BLaER1 (cell line): ENCODE measurements at regions not wholly inside any gene's neighbourhood (a gene's known extent, or its start where the extent isn't known, plus 50 kb on each side); places are given as distances from the start of the nearest gene placed in this dataset.

Source experiments
- H3K27ac ChIP-seq: shearing (Covaris generic); formaldehyde crosslinking; 2 replicates; pipeline ENCODE4 v1.8.1; 2022
- H3K27me3 ChIP-seq: shearing (Covaris generic); formaldehyde crosslinking; 2 replicates; pipeline ENCODE4 v1.8.1; 2022
- H3K36me3 ChIP-seq: shearing (Covaris generic); formaldehyde crosslinking; 2 replicates; pipeline ENCODE4 v1.8.1; 2022
- H3K4me1 ChIP-seq: shearing (Covaris generic); formaldehyde crosslinking; 2 replicates; pipeline ENCODE4 v1.8.1; 2022
- H3K4me2 ChIP-seq: shearing (Covaris generic); formaldehyde crosslinking; 2 replicates; pipeline ENCODE4 v1.8.1; 2022
- H3K4me3 ChIP-seq: shearing (Covaris generic); formaldehyde crosslinking; 2 replicates; pipeline ENCODE4 v1.8.1; 2022
- H3K9ac ChIP-seq: shearing (Covaris generic); formaldehyde crosslinking; 2 replicates; pipeline ENCODE4 v1.8.1; 2022
- H3K9me3 ChIP-seq: shearing (Covaris generic); formaldehyde crosslinking; 2 replicates; pipeline ENCODE4 v1.8.1; 2022
- H4K20me1 ChIP-seq: shearing (Covaris generic); formaldehyde crosslinking; 2 replicates; pipeline ENCODE4 v1.8.1; 2022
- Cebpa-rat ChIP-seq: shearing (Covaris generic); IDR thresholded peaks from 2 replicates; pipeline ENCODE4 v1.8.1; 2022

DNA sequence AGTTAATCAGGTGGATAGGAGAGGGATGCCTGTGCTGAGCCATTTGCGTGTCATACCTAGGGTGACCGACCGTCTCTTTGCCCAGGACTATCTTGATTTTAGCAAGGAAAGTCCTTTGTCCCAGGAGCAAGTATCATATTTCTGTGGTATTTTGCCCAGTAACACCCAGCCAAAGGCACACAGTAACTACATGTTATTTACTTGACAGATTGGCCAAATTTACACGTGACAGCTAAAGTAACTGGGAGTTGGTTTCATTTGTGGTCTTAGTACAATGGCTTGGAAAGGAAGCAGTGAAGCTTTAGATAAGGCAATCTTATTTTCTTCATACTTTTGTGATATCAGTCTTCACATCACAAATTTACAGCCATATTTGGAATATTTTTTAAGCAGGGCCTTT lies 142.1 kb downstream of the JCAD start:
- Histone ChIP-seq H3K27ac (no peak overlapping the region), H3K9me3 (no peaks in the 10 kb centered on the region), H3K4me3 (no peak overlapping the region), H4K20me1 (no peaks in the 10 kb centered on the region), H3K27me3 (no peaks in the 10 kb centered on the region), H3K4me2 (no peak overlapping the region), H3K4me1 (peaks cover 16% of the 10 kb centered on the region), H3K9ac (no peak overlapping the region), H3K36me3 (no peaks in the 10 kb centered on the region)
- TF ChIP-seq Cebpa-rat = no peak

DNA sequence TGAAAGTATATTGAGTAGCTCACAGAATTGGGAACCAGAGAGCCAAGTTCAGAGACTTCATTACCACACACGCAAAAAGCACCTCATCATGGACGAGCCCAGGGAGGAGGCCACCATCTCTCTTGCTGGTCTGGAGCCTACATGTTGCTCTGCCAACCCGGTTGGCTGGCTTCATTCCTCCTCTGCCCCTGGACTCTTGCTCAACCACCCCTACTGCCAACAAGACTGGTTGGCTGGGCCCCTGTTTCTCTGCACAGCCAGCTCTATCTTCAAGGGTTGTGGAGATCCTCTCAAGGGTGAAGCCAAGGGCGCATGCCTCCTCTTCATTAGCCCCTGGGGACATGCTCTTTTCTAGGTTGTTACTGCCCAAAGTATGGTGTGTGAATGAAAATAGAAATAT lies 142.7 kb downstream of the JCAD start:
- no peak overlapping the region for H3K9ac ChIP-seq
- TF ChIP-seq Cebpa-rat = no peak
- no peak overlapping the region for H3K4me3 ChIP-seq
- H3K9me3 ChIP-seq = no peaks in the 10 kb centered on the region
- H3K36me3 ChIP-seq = no peaks in the 10 kb centered on the region
- H3K4me1 ChIP-seq = peaks cover 10% of the 10 kb centered on the region
- no peak overlapping the region for H3K4me2 ChIP-seq
- no peaks in the 10 kb centered on the region for H3K27me3 ChIP-seq
- no peak overlapping the region for H3K27ac ChIP-seq
- H4K20me1 ChIP-seq = no peaks in the 10 kb centered on the region

DNA sequence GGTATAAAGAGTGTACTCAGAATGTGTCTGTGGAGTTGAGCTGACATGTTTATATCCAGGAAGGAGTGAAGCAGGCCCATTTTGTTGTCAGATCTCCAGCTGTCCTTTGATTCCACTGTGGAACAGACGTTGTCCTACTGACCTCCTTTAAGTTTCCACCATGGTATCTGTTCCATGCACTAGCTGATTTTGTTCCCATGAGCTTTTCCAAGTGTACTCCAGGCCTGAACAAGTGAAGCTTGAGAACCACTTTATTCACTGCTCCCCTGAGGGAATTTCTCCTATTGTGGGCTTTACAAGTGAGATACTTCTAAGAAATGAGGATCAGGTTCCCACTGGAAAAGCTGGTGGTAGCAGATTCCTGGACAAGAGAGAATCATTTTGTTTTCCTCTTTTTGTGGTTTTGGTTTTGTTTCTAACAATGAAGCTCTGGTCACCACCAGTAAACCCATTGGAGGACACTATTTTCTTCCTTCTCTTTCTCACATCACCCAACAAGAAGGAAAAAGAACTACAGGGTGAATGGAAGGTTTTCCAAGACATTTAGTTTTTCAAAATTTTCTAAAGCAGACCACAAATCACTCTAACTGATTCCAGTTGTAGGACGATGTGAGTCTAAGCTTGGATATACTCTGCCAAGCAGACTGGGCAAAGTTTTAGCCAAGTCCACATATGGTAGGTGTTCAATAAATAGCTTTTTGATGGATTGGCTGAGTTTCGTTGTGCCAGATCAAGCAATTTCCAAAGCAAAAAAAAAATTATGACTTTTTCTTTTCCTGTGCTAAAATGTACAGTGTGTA lies 144.2 kb downstream of the JCAD start:
- Histone ChIP-seq H3K4me2 (no peak overlapping the region), H3K9me3 (no peaks in the 10 kb centered on the region), H3K27me3 (no peaks in the 10 kb centered on the region), H3K4me1 (no peaks in the 10 kb centered on the region), H3K9ac (no peak overlapping the region), H4K20me1 (no peaks in the 10 kb centered on the region), H3K27ac (no peak overlapping the region), H3K36me3 (no peaks in the 10 kb centered on the region), H3K4me3 (no peak overlapping the region)
- TF ChIP-seq Cebpa-rat = no peak

DNA sequence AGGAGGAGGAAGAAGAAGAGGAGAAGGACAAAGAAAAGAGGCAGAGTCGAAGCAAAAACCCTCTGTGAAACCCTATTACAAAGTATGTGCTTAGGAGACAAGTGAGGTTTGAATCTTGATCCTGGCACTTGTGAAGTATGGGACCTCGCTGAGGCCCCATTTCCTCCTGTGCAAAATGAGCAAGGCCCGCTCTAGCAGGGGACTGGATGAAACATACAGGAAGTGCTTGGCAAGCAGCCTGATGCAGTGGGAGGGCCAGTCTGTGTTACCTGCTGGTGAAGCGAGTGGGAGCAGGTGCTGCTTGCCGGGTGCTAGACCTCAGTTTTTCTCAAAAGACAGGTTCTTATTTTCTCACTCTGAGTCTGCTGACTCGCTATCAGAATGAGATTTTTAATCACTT lies 150.4 kb downstream of the JCAD start:
- Histone ChIP-seq H3K9ac (no peak overlapping the region), H3K27me3 (no peaks in the 10 kb centered on the region), H4K20me1 (no peaks in the 10 kb centered on the region), H3K4me3 (no peak overlapping the region), H3K9me3 (no peaks in the 10 kb centered on the region), H3K4me1 (peaks cover 7% of the 10 kb centered on the region; the same call in 1 of the 2 replicates), H3K36me3 (no peaks in the 10 kb centered on the region), H3K4me2 (no peak overlapping the region), H3K27ac (no peak overlapping the region)
- no peak for TF ChIP-seq Cebpa-rat

- H3K36me3 ChIP-seq = no peaks in the 10 kb centered on the region
- no peak overlapping the region for H3K4me3 ChIP-seq
- no peak overlapping the region for H3K9ac ChIP-seq
- no peak overlapping the region for H3K27ac ChIP-seq
- no peaks in the 10 kb centered on the region for H4K20me1 ChIP-seq
- H3K4me1 ChIP-seq = no peaks in the 10 kb centered on the region
- H3K4me2 ChIP-seq = no peak overlapping the region
- no peak for TF ChIP-seq Cebpa-rat
- no peaks in the 10 kb centered on the region for H3K27me3 ChIP-seq
- no peaks in the 10 kb centered on the region for H3K9me3 ChIP-seq
Measured at GRCh38 chr10:29900865-29901264, 158.5 kb downstream of the JCAD start.

DNA sequence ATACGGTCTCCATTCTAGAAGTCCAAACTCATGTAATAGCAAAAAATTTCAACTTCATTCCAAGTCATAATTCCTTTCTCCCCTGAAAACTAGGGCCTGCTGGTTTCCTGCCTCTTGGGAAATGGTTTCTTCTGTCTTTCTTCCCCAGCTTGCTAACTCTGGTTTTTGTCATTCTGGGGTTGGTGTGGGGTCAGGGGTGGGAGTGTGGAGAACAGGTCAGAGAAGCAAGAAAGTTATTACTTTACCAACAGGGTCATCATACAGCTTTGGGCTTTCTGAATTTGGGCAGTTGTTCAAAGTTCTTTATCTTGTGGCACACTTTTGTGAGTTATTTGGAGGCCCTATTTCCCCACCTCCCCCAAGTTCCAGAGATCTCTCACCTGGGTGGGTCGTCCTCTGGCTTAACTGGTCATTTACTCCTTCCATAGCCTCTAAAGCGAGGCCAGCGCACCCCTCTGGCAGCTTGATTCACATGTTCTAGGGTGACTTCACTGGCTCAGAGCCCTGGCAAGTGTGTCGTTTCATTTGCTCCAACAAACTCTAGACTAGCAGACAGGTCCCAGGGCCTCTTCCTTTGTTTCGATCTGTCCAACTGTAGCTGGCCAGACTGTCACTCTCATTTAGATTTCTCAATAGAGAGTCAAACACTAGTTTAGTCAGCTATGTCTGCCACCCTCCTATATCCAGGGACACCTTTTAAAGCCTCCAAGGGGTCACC lies 161.2 kb downstream of the JCAD start:
- Histone ChIP-seq H3K4me2 (no peak overlapping the region), H3K4me3 (no peak overlapping the region), H3K4me1 (no peaks in the 10 kb centered on the region), H3K9me3 (no peaks in the 10 kb centered on the region), H3K27me3 (no peaks in the 10 kb centered on the region), H3K27ac (no peak overlapping the region), H3K9ac (no peak overlapping the region), H3K36me3 (no peaks in the 10 kb centered on the region), H4K20me1 (no peaks in the 10 kb centered on the region)
- no peak for TF ChIP-seq Cebpa-rat

DNA sequence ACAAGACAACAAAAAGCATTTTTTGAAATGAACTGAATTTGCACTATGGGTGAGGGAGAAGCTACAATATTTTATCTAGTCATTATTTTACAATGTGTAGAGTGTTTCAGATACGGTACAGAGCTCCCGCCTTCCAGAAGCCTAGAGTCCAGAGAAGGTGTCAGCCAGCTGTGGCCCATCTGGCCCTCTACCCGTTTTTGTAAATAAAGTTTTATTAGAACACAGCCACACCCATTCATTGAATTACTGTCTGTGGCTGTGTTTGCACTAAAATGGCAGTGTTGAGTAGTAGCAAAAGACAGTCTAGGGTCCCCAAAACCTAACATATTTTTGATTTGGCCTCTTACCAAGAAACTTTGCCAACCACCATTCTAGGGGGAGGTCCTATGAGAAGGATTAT lies 162.0 kb downstream of the JCAD start:
- no peak overlapping the region for H3K4me2 ChIP-seq
- no peak overlapping the region for H3K4me3 ChIP-seq
- no peak overlapping the region for H3K9ac ChIP-seq
- H3K36me3 ChIP-seq = no peaks in the 10 kb centered on the region
- H3K4me1 ChIP-seq = no peaks in the 10 kb centered on the region
- no peaks in the 10 kb centered on the region for H4K20me1 ChIP-seq
- no peak overlapping the region for H3K27ac ChIP-seq
- no peaks in the 10 kb centered on the region for H3K9me3 ChIP-seq
- no peaks in the 10 kb centered on the region for H3K27me3 ChIP-seq
- TF ChIP-seq Cebpa-rat = no peak

- no peak for TF ChIP-seq Cebpa-rat
- H3K9ac ChIP-seq = no peak overlapping the region
- no peaks in the 10 kb centered on the region for H3K27me3 ChIP-seq
- no peak overlapping the region for H3K4me2 ChIP-seq
- no peak overlapping the region for H3K27ac ChIP-seq
- H3K4me3 ChIP-seq = no peak overlapping the region
- no peaks in the 10 kb centered on the region for H4K20me1 ChIP-seq
- no peaks in the 10 kb centered on the region for H3K9me3 ChIP-seq
- no peaks in the 10 kb centered on the region for H3K36me3 ChIP-seq
- H3K4me1 ChIP-seq = no peaks in the 10 kb centered on the region
Measured at GRCh38 chr10:29896053-29896452, 163.3 kb downstream of the JCAD start.

- no peaks in the 10 kb centered on the region for H3K9me3 ChIP-seq
- no peak overlapping the region for H3K4me3 ChIP-seq
- no peaks in the 10 kb centered on the region for H4K20me1 ChIP-seq
- no peaks in the 10 kb centered on the region for H3K4me1 ChIP-seq
- no peak overlapping the region for H3K4me2 ChIP-seq
- H3K27me3 ChIP-seq = no peaks in the 10 kb centered on the region
- no peak overlapping the region for H3K9ac ChIP-seq
- no peak for TF ChIP-seq Cebpa-rat
- no peaks in the 10 kb centered on the region for H3K36me3 ChIP-seq
- H3K27ac ChIP-seq = no peak overlapping the region
Measured at GRCh38 chr10:29895456-29895855, 163.9 kb downstream of the JCAD start.

- H3K9ac ChIP-seq = no peak overlapping the region
Measured at GRCh38 chr10:29888321-29888720, 171.1 kb downstream of the JCAD start.

More at GRCh38 chr10:29888321-29888720, 171.1 kb downstream of the JCAD start:
- no peaks in the 10 kb centered on the region for H3K36me3 ChIP-seq
- H3K4me3 ChIP-seq = no peak overlapping the region
- H3K4me2 ChIP-seq = no peak overlapping the region
- no peaks in the 10 kb centered on the region for H3K9me3 ChIP-seq
- H3K27ac ChIP-seq = no peak overlapping the region
- no peak for TF ChIP-seq Cebpa-rat
- H3K27me3 ChIP-seq = no peaks in the 10 kb centered on the region
- H3K4me1 ChIP-seq = no peaks in the 10 kb centered on the region
- H4K20me1 ChIP-seq = no peaks in the 10 kb centered on the region
